GDM1 (cell line): ENCODE measurements at regions not wholly inside any gene's neighbourhood (a gene's known extent, or its start where the extent isn't known, plus 50 kb on each side); places are given as distances from the start of the nearest gene placed in this dataset.

ENCODE experiments used
- DNase-seq: peaks from one replicate; lab custom pipeline; 2025; lab: John Stamatoyannopoulos, UW

DNA sequence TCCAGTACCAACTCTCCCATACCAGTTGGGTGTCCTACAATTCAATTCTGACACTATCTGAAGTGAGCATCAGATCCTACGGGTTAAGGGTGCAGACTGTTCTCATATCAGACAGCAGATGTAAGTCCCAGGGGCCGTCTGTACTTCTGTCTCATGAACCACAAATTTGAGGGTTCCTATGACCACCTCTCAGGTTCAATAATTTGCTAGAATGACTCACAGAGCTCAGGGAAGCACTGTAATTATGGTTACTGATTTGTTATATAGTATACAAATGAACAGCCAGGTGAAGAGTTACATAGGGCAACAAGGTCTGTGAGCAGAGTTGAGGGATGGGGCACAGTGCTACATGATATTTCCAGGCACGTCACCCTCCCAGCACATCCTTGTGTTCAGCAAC, 499.1 kb downstream of the DMAC1 start:
- DNase-seq = no peak

- no peak for DNase-seq
These were observed 501.5 kb downstream of the DMAC1 start for GRCh38 chr9:7298123-7298522.

- no peak for DNase-seq
These were observed 502.1 kb downstream of the DMAC1 start for GRCh38 chr9:7297521-7297920.

DNA sequence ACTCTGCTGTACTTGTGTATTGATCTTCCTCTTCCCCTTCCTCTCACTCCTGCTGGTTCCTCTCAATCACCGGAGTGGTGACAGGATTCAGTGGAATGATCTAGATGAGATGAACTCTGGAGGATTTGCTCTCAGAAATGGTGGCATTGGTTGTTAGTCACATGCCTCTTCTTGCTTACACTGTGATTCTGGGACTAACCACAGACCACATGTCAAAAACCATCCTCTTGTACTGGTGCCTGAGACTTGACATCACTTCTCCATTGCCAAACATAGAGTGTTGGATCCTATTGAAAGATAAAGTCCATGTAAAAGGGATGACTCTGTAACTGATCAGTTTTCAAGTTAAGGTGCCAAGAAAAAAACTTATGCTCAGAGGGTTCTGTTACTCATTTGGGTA, 506.5 kb downstream of the DMAC1 start:
- DNase-seq = no peak

- no peak for DNase-seq
These were observed 509.8 kb downstream of the DMAC1 start for GRCh38 chr9:7289773-7290172.

DNA sequence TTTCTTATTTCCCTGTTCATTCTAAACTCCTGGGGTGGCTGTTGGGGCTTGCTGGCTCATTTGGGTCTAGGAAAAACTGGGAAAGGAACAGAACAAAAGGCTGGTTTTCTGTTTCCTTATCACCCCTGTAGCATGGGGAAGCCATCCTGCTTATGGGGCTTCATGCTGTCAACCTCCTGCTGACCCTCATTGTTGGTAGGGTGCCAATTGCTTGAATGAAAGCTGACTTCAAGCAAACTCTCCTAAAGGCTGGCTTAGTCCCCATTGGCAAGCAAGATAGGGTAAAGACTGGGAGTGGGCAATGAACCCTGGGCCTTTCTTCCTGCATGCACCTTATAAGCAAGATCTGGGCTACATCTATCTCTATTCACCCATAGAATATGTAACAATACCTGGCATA, 511.6 kb downstream of the DMAC1 start:
- DNase-seq = no peak

- no peak for DNase-seq
These were observed 512.5 kb downstream of the DMAC1 start for GRCh38 chr9:7287065-7287464.

DNA sequence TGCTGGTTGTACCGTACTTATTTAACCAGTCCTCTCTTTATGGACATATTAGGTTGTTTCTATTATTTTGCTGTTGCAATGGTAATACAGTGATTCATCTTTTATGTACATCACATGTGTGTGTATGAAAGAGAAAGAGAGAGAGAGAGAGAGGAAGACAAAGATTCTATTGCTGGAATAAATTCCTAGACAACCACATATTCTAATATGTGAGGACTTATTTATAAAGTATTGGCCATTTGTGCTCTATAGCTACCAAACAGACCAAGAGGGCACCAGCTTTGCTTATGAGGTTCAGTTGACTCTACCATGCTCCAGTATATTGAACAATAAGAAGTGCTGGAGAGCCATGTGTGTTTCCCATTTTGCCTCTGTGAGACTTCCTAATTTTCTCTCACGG, 513.5 kb downstream of the DMAC1 start:
- no peak for DNase-seq

DNA sequence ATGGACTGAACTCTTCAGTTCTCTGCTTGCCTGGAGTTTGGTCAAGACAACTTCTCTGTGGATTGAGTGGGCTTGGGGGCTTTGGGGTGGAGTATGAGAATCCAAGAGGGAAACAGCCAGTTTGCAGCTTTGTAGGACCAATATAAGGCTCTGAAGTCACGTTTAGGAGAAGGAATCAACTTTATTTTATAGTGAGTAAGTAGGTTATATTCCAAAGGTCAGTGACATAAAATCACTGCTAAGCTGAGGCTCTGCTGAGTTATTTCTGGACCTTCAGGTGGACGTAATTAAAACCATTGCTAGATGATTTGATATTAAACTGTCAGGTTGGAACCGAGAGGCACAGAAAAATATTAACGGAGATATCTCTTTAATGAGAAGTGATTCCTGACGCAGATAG, 514.4 kb downstream of the DMAC1 start:
- DNase-seq = no peak

GRCh38 chr9:7284517-7284916, 515.1 kb downstream of the DMAC1 start:
- no peak for DNase-seq

DNA sequence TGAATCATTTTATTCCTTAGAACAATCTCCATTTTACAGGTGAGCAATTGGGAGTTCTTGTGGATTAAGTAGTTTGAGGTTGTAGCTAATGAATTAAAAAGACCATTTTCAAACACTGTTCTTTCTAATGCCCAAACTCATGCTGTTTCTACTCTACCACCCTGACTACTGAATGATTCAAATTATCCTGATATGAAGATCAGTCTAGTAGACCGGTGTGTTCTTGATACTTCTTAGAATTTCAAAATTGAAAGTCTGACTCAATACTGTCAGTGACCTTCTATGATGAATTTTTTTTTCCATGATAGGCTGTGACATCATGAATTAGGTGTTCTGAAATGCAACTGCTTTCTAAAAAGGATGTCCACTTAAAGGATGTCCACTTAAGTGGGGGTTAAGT, 515.5 kb downstream of the DMAC1 start:
- no peak for DNase-seq

DNA sequence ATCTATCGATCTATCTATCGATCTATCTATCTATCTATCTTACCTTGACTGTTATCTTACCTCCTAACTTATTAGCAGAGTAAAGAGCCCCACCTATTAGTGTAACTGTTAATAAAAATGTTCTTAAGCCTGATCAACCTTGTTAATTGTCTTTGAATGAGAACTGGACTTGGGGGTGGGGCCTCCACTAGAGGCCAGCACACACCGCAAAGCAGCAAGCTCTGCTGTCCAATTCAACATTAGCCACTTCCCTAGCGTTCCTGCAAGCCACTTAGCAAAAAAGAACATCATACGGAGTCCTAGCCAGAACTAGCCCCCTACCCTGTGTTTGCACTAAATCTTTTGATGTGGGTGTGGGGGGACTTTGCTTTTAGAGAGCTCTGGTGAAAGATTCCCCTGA, 515.8 kb downstream of the KDM4C start:
- no peak for DNase-seq

DNA sequence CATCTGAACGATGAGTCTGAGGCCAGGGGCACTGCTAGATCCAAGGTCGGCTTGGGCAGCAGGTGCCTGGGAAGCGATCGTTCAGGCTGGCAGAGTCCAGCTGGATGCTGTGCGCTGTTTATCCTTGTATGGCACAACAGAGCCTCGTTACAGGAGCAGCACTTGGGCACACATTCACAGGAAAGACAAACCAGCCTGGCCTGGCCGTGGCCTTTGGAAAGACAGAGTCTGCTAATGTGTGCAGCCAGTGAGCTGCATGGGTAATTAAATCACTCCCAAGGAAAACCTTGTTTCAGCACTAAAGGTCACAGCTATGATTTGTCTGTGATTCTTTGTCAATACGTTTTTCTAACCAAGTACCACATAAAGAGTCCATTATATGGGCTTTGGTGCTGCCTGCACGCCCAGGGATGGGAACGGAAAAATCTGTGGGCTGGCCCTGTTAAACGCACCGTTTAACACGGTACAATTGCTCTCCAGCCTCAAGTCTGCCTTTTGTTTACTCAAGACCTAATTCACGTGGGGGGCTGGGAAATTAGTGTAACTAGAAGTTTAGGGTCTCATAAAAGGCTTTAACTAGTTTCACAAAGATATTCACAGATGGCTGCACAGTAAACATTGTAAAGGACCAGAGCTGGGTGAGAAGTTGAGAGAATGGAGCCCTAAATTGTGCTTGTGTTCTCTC, 509.3 kb downstream of the KDM4C start:
- no peak for DNase-seq

GRCh38 chr9:7265181-7265580, 507.4 kb downstream of the KDM4C start:
- DNase-seq = no peak

DNA sequence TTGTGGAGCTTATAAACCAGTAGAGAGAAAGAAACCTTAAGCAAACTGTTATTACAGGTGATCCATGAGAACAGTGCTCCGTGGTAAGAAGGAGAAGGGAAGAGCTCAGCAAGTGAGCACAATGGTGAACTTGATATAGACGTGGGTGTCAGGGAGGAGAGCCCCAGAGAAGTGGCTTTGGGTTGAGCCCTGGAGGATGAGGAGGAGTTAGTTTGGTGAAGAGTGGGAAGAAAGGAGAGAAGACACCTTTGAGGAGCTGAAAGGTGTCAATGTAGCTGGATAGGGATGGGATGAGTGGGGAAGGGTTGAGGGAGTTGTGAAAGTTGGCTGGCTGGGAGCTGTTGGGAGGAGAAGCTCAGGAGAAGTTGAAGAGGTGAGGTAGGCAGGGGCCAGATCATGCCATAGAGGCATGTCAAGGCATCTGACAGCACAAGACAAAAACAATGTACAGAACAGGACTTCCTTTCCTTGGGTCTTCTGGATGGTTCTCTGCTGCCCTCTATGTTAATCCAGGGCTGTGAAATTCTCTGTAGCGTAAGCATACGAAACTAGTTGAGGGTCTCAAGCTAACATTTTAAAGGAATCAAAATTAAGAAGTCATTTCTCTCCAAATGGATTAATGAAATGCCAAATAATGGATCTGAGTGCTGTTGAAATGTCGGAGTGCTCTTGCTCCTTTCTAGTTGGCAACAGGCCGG, 501.9 kb downstream of the KDM4C start:
- DNase-seq = no peak

GRCh38 chr9:7258688-7259396, 501.1 kb downstream of the KDM4C start:
- no peak for DNase-seq

DNA sequence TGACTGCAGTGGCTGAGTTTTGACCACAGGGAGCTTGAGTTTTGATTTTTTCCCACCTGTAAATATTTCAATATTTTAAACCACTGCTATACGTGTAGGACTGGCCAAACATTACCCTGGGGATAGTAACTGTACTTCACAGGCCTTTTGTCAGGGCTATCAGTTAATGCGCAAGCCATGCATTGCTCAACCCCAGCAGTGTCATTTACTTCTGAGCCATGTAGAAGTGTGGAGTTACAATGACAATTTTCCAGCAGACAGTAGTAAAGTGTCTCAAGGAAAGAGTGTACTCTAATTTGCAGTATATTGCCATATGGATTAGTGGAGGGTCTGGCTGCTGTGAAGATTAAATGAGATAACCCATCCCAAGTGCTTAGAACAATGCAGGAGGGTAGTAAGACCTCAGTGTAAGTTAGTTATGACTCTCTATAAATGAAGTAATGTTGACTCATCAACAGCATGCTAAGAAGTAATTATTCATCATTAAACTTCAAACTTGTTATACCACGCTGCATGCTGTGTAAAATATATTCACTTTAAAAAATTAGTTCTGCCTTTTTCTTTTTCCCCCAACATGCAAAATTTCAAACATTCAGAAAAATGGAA, 489.2 kb downstream of the KDM4C start:
- no peak for DNase-seq

- no peak for DNase-seq
These were observed 488.3 kb downstream of the KDM4C start for GRCh38 chr9:7245976-7246580.

DNA sequence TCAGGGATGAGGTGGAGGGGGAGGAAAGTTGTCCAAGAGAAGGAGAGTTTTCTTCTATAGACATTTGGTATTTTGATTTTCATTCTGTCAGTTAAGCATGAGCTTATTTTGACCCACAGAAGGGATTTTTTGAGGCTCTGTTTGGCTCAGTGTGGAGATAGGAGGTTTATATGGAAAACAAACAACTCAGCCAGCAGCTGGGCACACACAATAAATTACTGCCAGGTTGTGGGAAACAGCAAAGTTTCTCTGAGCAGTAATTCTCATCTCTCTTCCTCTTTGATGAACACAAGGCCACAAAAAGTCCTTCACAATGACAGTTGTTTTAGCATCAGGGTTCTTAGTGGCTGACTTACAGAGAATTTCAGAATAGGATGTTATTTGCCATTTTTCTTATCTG, 486.1 kb downstream of the KDM4C start:
- no peak for DNase-seq

DNA sequence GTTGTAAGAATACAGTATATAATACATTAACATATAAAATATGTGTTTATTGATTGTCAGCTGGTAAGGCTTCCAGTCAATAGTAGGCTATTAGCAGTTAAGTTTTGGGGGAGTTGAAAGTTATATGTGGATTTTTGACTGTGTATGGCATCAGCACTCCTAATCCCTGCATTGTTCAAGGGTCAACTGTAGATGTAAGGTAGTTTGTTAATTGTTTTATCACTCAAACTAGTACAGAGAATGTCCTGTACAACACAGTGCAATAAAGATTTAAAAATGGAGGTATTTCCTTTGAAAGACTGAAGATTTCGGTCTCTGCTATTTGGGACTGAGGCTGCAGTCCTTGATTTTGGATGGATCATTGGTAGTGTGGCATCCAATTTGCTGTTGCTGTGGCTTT, 484.4 kb downstream of the KDM4C start:
- no peak for DNase-seq

DNA sequence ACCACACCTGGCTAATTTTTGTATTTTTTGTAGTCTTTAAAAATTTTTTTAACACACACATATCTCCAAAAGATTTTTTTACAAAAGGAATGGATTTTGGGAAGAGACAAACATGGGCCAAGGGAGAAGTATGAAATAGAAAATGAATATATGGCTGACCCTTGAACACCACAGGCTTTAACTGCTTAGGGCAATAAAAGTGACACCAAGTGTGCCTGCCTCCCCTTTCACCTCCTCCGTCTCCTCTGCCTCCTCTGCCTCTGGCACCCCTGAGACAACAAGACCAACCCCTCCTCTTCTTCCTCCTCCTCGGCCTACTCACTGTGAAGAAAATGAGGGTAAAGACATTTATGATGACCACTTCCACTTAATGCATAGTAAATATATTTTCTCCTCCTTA, 483.9 kb downstream of the KDM4C start:
- no peak for DNase-seq

DNA sequence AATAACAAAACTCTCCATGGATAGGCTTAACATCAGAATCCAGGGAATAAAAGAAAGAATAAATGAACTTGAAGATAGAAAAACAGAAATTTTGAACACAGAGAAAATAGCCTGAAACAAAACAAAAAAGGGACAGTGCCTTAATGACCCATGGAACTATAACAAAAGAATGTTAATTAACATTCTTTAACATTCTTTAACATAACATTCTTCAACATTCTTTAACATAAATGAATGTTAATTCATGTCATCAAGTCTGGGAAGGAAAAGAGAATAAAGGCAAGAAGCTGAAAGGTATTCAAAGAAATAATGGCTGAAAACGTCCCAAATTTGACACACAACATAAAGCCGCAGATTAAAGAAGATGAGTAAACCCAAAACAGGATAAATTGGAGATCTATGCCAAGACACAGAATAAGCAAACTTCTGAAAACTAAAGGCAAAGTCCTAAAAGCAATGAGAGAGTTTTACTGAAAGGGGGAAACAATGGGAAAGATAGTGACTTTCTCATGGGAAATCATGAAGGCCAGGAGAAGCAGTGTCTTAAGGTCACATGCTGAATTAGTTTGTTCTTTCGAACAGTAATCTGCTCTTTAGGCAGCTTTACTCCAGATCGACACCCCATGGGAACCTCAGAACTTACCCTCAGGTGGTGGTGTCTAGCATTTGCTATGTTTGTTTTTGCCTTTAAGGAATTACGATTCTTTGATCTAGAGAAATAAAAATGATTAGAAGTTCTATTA, 483.0 kb downstream of the KDM4C start:
- no peak for DNase-seq
